ENCODE measurements at regions not wholly inside any gene's neighbourhood (a gene's known extent, or its start where the extent isn't known, plus 50 kb on each side); places are given as distances from the start of the nearest gene placed in this dataset.

DNA sequence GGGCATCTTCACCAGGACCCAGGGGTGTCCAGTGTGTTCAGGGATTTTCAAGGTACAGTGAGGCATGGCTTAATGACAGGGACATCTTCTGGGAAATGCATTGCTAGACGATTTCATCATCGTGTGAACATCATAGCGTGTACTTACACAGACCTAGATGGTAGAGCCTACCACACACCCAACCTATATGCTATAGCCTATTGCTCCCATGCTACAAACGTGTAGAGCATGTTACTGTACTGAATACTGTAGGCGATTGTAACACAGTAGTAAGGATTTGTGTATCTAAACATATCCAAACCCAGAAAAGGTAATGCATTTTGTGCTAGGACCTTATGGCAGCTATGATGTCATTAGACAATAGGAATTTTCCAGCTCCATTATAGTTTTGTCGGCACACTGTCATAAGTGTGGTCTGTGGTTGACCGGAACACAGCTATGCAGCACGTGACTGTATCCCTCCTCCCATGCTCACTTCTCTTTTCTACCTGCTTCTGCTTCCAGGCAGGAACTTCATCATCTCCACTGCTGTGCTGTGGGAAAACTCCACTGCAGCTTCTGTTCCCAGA is 416.2 kb upstream of the NFE2L3 start:
- TF ChIP-seq, protein P1, sequence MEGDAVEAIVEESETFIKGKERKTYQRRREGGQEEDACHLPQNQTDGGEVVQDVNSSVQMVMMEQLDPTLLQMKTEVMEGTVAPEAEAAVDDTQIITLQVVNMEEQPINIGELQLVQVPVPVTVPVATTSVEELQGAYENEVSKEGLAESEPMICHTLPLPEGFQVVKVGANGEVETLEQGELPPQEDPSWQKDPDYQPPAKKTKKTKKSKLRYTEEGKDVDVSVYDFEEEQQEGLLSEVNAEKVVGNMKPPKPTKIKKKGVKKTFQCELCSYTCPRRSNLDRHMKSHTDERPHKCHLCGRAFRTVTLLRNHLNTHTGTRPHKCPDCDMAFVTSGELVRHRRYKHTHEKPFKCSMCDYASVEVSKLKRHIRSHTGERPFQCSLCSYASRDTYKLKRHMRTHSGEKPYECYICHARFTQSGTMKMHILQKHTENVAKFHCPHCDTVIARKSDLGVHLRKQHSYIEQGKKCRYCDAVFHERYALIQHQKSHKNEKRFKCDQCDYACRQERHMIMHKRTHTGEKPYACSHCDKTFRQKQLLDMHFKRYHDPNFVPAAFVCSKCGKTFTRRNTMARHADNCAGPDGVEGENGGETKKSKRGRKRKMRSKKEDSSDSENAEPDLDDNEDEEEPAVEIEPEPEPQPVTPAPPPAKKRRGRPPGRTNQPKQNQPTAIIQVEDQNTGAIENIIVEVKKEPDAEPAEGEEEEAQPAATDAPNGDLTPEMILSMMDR (IDR thresholded peaks at IDR 0.05), result no peak
- no peak for TF ChIP-seq POLR2A (IDR thresholded peaks at IDR 0.05)

Data from adrenal gland (tissue), 5 donors.